Chondrocyte (in vitro differentiated cells): ENCODE measurements at regions not wholly inside any gene's neighbourhood (a gene's known extent, or its start where the extent isn't known, plus 50 kb on each side); places are given as distances from the start of the nearest gene placed in this dataset.

ENCODE experiments used
- DNase-seq: peaks from one replicate; pipeline ENCODE4 v3.0.0; 2021; ENCODE audit warnings: mixed read lengths, low spot score
- H3K27ac Mint-ChIP-seq: one replicate; pipeline ENCODE4 v1.8.0; 2021; ENCODE audit warnings: mild to moderate bottlenecking, moderate library complexity, mixed read lengths; ENCODE audit not compliant: unreplicated experiment
- H3K27me3 Mint-ChIP-seq: 2 replicates; pipeline ENCODE4 v1.8.0; 2021; ENCODE audit warnings: low read depth, mixed read lengths
- H3K36me3 Mint-ChIP-seq: 2 replicates; pipeline ENCODE4 v1.8.0; 2021; ENCODE audit warnings: low read depth, mixed read lengths
- H3K4me1 Mint-ChIP-seq: 2 replicates; pipeline ENCODE4 v1.8.0; 2021; ENCODE audit warnings: low read depth, mild to moderate bottlenecking, mixed read lengths
- H3K4me3 Mint-ChIP-seq: one replicate; pipeline ENCODE4 v1.8.0; 2021; ENCODE audit warnings: mild to moderate bottlenecking, moderate library complexity, mixed read lengths; ENCODE audit not compliant: unreplicated experiment
- H3K9me3 Mint-ChIP-seq: 2 replicates; pipeline ENCODE4 v1.8.0; 2021; ENCODE audit warnings: low read depth, mixed read lengths
- TF ChIP-seq, protein P1 (sequence below): fragments of 200-600 bp; sonication (generic); IDR thresholded peaks from 2 replicates; pipeline ENCODE4 v1.5.0; 2021; ENCODE audit warnings: antibody characterized with exemption, mild to moderate bottlenecking, moderate library complexity

DNA sequence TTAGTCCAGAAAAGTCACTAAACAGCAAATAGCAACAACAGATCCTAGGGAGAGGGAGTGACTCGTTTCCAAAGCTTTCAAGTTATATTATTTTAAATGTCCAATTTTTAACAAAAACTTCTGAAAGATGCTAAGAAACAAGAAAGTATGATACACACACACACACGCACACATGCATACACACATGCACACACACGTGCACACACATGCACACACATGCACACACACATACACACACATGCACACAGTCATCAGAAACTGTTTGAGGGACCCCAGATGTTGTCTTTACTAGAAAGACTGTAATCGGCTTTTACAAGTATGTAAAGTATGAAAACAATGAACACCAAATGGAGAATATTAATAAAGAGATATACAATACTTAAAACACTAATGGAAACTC, 825.4 kb downstream of the UQCRFS1 start:
- H3K27ac Mint-ChIP-seq, result no peak overlapping the region
- no peak overlapping the region for H3K4me3 Mint-ChIP-seq
- H3K36me3 Mint-ChIP-seq, result no peaks in the 10 kb centered on the region
- no peak for DNase-seq
- peaks cover 12% of the 10 kb centered on the region for H3K9me3 Mint-ChIP-seq
- no peaks in the 10 kb centered on the region for H3K27me3 Mint-ChIP-seq
- no peaks in the 10 kb centered on the region for H3K4me1 Mint-ChIP-seq
- TF ChIP-seq, protein P1, sequence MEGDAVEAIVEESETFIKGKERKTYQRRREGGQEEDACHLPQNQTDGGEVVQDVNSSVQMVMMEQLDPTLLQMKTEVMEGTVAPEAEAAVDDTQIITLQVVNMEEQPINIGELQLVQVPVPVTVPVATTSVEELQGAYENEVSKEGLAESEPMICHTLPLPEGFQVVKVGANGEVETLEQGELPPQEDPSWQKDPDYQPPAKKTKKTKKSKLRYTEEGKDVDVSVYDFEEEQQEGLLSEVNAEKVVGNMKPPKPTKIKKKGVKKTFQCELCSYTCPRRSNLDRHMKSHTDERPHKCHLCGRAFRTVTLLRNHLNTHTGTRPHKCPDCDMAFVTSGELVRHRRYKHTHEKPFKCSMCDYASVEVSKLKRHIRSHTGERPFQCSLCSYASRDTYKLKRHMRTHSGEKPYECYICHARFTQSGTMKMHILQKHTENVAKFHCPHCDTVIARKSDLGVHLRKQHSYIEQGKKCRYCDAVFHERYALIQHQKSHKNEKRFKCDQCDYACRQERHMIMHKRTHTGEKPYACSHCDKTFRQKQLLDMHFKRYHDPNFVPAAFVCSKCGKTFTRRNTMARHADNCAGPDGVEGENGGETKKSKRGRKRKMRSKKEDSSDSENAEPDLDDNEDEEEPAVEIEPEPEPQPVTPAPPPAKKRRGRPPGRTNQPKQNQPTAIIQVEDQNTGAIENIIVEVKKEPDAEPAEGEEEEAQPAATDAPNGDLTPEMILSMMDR, result no peak

DNA sequence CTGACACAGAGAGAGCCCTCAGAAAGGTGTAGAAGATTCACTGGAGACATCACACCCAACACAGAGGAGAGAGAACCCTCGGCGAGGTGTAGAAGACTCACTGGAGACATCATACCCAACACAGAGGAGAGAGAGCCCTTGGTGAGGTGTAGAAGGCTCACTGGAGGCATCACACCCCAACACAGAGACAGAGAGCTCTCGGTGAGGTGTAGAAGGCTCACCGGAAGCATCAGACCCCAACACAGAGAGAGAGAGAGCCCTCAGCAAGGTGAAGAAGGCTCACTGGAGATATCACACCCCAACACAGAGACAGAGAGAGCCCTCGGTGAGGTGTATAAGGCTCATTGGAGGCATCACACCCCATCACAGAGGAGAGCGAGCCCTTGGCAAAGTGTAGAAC, 826.5 kb downstream of the UQCRFS1 start:
- H3K36me3 Mint-ChIP-seq, result no peaks in the 10 kb centered on the region
- peaks cover 2% of the 10 kb centered on the region for H3K27me3 Mint-ChIP-seq
- H3K4me3 Mint-ChIP-seq, result no peak overlapping the region
- no peak for DNase-seq
- H3K4me1 Mint-ChIP-seq, result no peaks in the 10 kb centered on the region
- TF ChIP-seq, protein P1, result no peak
- peaks cover 12% of the 10 kb centered on the region for H3K9me3 Mint-ChIP-seq
- H3K27ac Mint-ChIP-seq, result no peak overlapping the region

- H3K4me3 Mint-ChIP-seq, result no peak overlapping the region
Measured at GRCh38 chr19:28386066-28386465, 826.9 kb downstream of the UQCRFS1 start.

DNA sequence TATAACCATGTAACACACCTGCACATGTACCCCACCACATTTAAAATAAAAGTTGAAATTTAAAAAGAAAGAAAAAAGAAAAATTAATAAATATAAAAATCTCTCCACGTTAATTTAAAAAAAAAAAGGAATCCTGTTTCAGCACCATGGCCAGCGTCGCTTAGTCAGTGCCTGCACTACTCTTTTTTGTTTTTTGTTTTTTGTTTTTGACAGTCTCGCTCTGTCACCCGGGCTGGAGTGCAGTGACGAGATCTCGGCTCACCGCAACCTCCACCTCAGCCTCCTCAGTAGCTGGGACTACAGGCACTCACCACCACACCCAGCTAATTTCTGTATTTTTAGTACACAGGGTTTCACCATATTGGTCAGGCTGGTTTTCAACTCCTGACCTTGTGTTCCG, 835.9 kb downstream of the UQCRFS1 start:
- peaks cover 3% of the 10 kb centered on the region for H3K27me3 Mint-ChIP-seq
- H3K36me3 Mint-ChIP-seq, result no peaks in the 10 kb centered on the region
- no peak overlapping the region for H3K4me3 Mint-ChIP-seq
- no peaks in the 10 kb centered on the region for H3K4me1 Mint-ChIP-seq
- no peak for DNase-seq
- H3K9me3 Mint-ChIP-seq, result peaks cover under 1% of the 10 kb centered on the region
- H3K27ac Mint-ChIP-seq, result no peak overlapping the region
- TF ChIP-seq, protein P1, result no peak

More at GRCh38 chr19:28386066-28386465, 826.9 kb downstream of the UQCRFS1 start:
- TF ChIP-seq, protein P1, result no peak
- Mint-ChIP-seq H3K27ac (no peak overlapping the region), H3K36me3 (no peaks in the 10 kb centered on the region), H3K4me1 (no peaks in the 10 kb centered on the region), H3K9me3 (peaks cover 12% of the 10 kb centered on the region), H3K27me3 (peaks cover 2% of the 10 kb centered on the region)
- no peak for DNase-seq

GRCh38 chr19:28374971-28375370, 838.0 kb downstream of the UQCRFS1 start:
- H3K9me3 Mint-ChIP-seq, result peaks cover 14% of the 10 kb centered on the region
- no peak overlapping the region for H3K4me3 Mint-ChIP-seq
- no peaks in the 10 kb centered on the region for H3K36me3 Mint-ChIP-seq
- no peak for DNase-seq
- no peaks in the 10 kb centered on the region for H3K4me1 Mint-ChIP-seq
- H3K27ac Mint-ChIP-seq, result no peak overlapping the region
- H3K27me3 Mint-ChIP-seq, result peaks cover 3% of the 10 kb centered on the region
- TF ChIP-seq, protein P1, result no peak
